MM.1S (cell line): ENCODE measurements at regions not wholly inside any gene's neighbourhood (a gene's known extent, or its start where the extent isn't known, plus 50 kb on each side); places are given as distances from the start of the nearest gene placed in this dataset.

Experiments
- DNase-seq: peaks from one replicate; pipeline ENCODE4 v3.0.0-alpha.2; 2015
- H2AFZ ChIP-seq: fragments of 300-600 bp; sonication (generic); 2 replicates; pipeline ENCODE4 v1.6.0; 2016; ENCODE audit warnings: antibody characterized with exemption, low read length
- H3F3A ChIP-seq: fragments of 300-600 bp; sonication (generic); 2 replicates; pipeline ENCODE4 v1.6.1; 2016; ENCODE audit warnings: mild to moderate bottlenecking, antibody characterized with exemption, low read length, moderate library complexity, mixed read lengths; ENCODE audit not compliant: insufficient read depth
- H3K27ac ChIP-seq: fragments of 300-600 bp; sonication (generic); 2 replicates; pipeline ENCODE4 v1.5.1; 2016; ENCODE audit warnings: mild to moderate bottlenecking, low read length
- H3K27me3 ChIP-seq: fragments of 300-600 bp; sonication (generic); replicated peaks from 2 replicates; pipeline ENCODE4 v1.6.0; 2016; ENCODE audit warnings: low read length; ENCODE audit not compliant: insufficient read depth
- H3K36me3 ChIP-seq: fragments of 300-600 bp; sonication (generic); replicated peaks from 2 replicates; pipeline ENCODE4 v1.6.1; 2016; ENCODE audit warnings: mild to moderate bottlenecking, low read length, mixed read lengths; ENCODE audit not compliant: insufficient read depth
- H3K4me1 ChIP-seq: fragments of 300-600 bp; sonication (generic); 2 replicates; pipeline ENCODE4 v1.6.1; 2016; ENCODE audit warnings: low read length, mixed read lengths
- H3K4me2 ChIP-seq: fragments of 300-600 bp; sonication (generic); 2 replicates; pipeline ENCODE4 v1.6.0; 2016; ENCODE audit warnings: low read depth, low read length
- H3K4me3 ChIP-seq: fragments of 300-600 bp; sonication (generic); 2 replicates; pipeline ENCODE4 v1.5.1; 2016; ENCODE audit warnings: low read length, mixed read lengths
- H3K79me2 ChIP-seq: fragments of 300-600 bp; sonication (generic); 2 replicates; pipeline ENCODE4 v1.6.1; 2016; ENCODE audit warnings: mixed run types, low read length, mixed read lengths
- H3K9ac ChIP-seq: fragments of 300-600 bp; sonication (generic); 2 replicates; pipeline ENCODE4 v1.6.1; 2016; ENCODE audit warnings: low read length, mixed read lengths
- H3K9me2 ChIP-seq: fragments of 300-600 bp; sonication (generic); replicated peaks from 2 replicates; pipeline ENCODE4 v1.6.1; 2016; ENCODE audit warnings: mild to moderate bottlenecking, low read length, mixed read lengths; ENCODE audit not compliant: insufficient read depth
- H3K9me3 ChIP-seq: fragments of 300-600 bp; sonication (generic); replicated peaks from 2 replicates; pipeline ENCODE4 v1.6.1; 2016; ENCODE audit warnings: mild to moderate bottlenecking, low read length, mixed read lengths; ENCODE audit not compliant: insufficient read depth
- H4K20me1 ChIP-seq: fragments of 300-600 bp; sonication (generic); 2 replicates; pipeline ENCODE4 v1.6.1; 2016; ENCODE audit warnings: mild to moderate bottlenecking, low read length, moderate library complexity, mixed read lengths; ENCODE audit not compliant: insufficient read depth
- EZH2 ChIP-seq: fragments of 300-600 bp; sonication (generic); optimal IDR thresholded peaks from 2 replicates; pipeline ENCODE3; 2017; ENCODE audit warnings: low read depth, mild to moderate bottlenecking, antibody characterized with exemption, low read length, mixed read lengths
- EZH2phosphoT487 ChIP-seq: fragments of 300-600 bp; sonication (generic); IDR thresholded peaks from 2 replicates; pipeline ENCODE4 v1.6.1; 2018; ENCODE audit warnings: antibody characterized with exemption, low read length
- TF ChIP-seq, protein P1 (sequence below): fragments of 300-600 bp; sonication (generic); IDR thresholded peaks from 2 replicates; pipeline ENCODE4 v1.5.1; 2016; ENCODE audit warnings: antibody characterized with exemption, low read length, mixed read lengths

DNA sequence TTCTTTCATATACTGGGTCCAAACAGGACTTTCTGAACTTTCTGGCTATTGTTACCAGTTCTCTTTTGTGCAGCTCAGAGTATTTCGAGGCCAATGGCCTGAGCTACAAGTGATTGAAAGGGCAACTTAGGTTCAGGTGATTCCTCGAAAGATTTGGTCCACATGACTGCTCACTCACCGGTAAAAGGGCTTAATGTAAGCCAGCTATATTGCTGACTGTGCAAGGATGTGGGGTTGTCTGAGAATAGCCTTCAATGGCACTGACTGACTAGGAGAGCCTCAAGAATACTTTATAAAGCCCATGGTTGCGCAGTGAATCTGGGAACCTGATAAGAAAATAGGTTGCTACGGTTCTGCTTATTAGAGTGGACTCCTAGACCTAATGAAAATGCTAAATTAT lies 269.0 kb downstream of the SEC16B start:
- Histone ChIP-seq H3K4me1 (peaks cover 9% of the 10 kb centered on the region; the same call in 1 of the 2 replicates), H3K9ac (no peak overlapping the region), H3K4me3 (no peak overlapping the region), H3K36me3 (no peaks in the 10 kb centered on the region), H2AFZ (no peak overlapping the region), H3K4me2 (no peak overlapping the region), H3F3A (no peaks in the 10 kb centered on the region), H3K9me3 (no peaks in the 10 kb centered on the region), H3K27me3 (no peaks in the 10 kb centered on the region), H4K20me1 (no peaks in the 10 kb centered on the region), H3K9me2 (no peaks in the 10 kb centered on the region), H3K27ac (no peak overlapping the region), H3K79me2 (no peaks in the 10 kb centered on the region)
- no peak for TF ChIP-seq EZH2phosphoT487
- TF ChIP-seq EZH2, result no peak
- TF ChIP-seq, protein P1, sequence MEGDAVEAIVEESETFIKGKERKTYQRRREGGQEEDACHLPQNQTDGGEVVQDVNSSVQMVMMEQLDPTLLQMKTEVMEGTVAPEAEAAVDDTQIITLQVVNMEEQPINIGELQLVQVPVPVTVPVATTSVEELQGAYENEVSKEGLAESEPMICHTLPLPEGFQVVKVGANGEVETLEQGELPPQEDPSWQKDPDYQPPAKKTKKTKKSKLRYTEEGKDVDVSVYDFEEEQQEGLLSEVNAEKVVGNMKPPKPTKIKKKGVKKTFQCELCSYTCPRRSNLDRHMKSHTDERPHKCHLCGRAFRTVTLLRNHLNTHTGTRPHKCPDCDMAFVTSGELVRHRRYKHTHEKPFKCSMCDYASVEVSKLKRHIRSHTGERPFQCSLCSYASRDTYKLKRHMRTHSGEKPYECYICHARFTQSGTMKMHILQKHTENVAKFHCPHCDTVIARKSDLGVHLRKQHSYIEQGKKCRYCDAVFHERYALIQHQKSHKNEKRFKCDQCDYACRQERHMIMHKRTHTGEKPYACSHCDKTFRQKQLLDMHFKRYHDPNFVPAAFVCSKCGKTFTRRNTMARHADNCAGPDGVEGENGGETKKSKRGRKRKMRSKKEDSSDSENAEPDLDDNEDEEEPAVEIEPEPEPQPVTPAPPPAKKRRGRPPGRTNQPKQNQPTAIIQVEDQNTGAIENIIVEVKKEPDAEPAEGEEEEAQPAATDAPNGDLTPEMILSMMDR, result no peak
- DNase-seq, result peak; percentile 79

DNA sequence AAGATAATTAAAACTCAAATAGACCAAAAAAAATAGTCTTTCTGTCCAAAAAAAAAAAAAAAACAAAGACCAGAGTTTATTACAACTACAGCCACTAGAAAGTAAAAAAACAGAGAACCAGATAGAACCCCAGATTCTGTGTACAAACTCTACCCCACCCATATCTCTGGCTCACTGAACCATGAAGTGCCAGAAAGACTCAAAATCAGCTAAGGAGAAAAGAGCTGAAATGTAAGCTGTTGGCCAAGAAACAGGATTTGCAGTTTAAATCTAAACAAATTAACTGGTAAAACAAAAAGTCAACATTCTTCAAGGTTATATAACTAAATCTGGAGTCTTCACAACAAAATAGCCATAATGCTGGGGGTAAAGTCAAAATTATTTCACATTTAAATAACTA lies 278.9 kb downstream of the SEC16B start:
- H3K4me2 ChIP-seq, result no peak overlapping the region
- H4K20me1 ChIP-seq, result no peaks in the 10 kb centered on the region
- no peak overlapping the region for H3K4me3 ChIP-seq
- DNase-seq, result no peak
- no peaks in the 10 kb centered on the region for H3K9me2 ChIP-seq
- H3K9me3 ChIP-seq, result no peaks in the 10 kb centered on the region
- no peaks in the 10 kb centered on the region for H3F3A ChIP-seq
- TF ChIP-seq, protein P1, result no peak
- TF ChIP-seq EZH2phosphoT487, result no peak
- TF ChIP-seq EZH2, result no peak
- no peak overlapping the region for H2AFZ ChIP-seq
- no peaks in the 10 kb centered on the region for H3K27me3 ChIP-seq
- no peaks in the 10 kb centered on the region for H3K4me1 ChIP-seq
- H3K36me3 ChIP-seq, result no peaks in the 10 kb centered on the region
- H3K79me2 ChIP-seq, result no peaks in the 10 kb centered on the region
- no peak overlapping the region for H3K27ac ChIP-seq
- H3K9ac ChIP-seq, result no peak overlapping the region

DNA sequence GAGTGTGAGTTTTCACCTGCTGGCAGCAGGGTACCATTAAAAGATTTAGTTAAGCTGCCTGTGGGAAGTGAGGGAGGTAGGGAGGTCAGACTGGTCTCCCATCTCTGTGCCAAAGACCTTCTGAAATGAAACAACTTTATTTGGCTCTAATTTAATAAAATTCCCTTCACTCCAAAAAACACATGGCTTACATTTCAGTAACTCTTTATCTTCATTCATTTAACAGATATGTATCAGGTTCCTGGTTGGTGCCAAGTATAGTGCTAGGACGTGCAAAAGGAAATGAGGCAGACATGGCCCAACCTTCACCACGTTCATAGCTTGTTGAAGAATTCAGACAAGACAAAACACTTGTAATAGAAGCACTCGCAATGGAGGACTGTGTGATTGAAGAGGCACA lies 282.3 kb downstream of the SEC16B start:
- no peak overlapping the region for H3K27ac ChIP-seq
- H3K9ac ChIP-seq, result no peak overlapping the region
- H3K36me3 ChIP-seq, result no peaks in the 10 kb centered on the region

More for the DNA sequence above, 282.3 kb downstream of the SEC16B start:
- Histone ChIP-seq H3F3A (no peaks in the 10 kb centered on the region), H3K27me3 (no peaks in the 10 kb centered on the region), H3K4me3 (no peak overlapping the region), H3K9me3 (no peaks in the 10 kb centered on the region), H2AFZ (no peak overlapping the region), H3K4me2 (no peak overlapping the region), H3K4me1 (no peaks in the 10 kb centered on the region), H3K79me2 (no peaks in the 10 kb centered on the region), H4K20me1 (no peaks in the 10 kb centered on the region), H3K9me2 (no peaks in the 10 kb centered on the region)
- TF ChIP-seq EZH2, result no peak
- TF ChIP-seq, protein P1, result no peak
- no peak for TF ChIP-seq EZH2phosphoT487
- no peak for DNase-seq
